ENCODE measurements at regions not wholly inside any gene's neighbourhood (a gene's known extent, or its start where the extent isn't known, plus 50 kb on each side); places are given as distances from the start of the nearest gene placed in this dataset.

GRCh38 chr2:60699617-60700016 lies 56.5 kb upstream of the PAPOLG start:
- POLR2A ChIA-PET: no interaction called here
- CTCF ChIA-PET: no interaction called here

GRCh38 chr2:60706021-60706420 lies 50.0 kb upstream of the PAPOLG start:
- TF ChIP-seq ZNF629 (tag by site-specific recombination; IDR thresholded peaks at IDR 0.05): no peak
- TF ChIP-seq ZNF747 (tag by site-specific recombination; IDR thresholded peaks at IDR 0.05): no peak
- CTCF ChIA-PET: interaction anchor here (0.6 to 2.8 kb wide), 6 partner anchors 12 to 953 kb away, joined by 3 to 18 read pairs (median 8); no protein-coding TSS in a partner anchor

More at GRCh38 chr2:60699617-60700016, 56.5 kb upstream of the PAPOLG start:
- Histone ChIP-seq H3K4me3 (ENCODE audit: low read depth, low read length) (no peak overlapping the region), H3K36me3 (ENCODE audit: control insufficient read depth in 2 of 2, insufficient read depth in 1 of 2, low read length in 2 of 2) (no peaks in the 10 kb centered on the region), H3K9me3 (ENCODE audit: control insufficient read depth, insufficient read depth, low read depth, low read length) (no peaks in the 10 kb centered on the region), H3K4me1 (ENCODE audit: control insufficient read depth, insufficient read depth, low read length) (no peaks in the 10 kb centered on the region), H3K27ac (ENCODE audit: extremely low read depth, low read depth, low read length) (no peak overlapping the region)
- no peak for TF ChIP-seq ZNF280D (tag by site-specific recombination; IDR thresholded peaks at IDR 0.05)
- TF ChIP-seq ZNF558 (tag by site-specific recombination; IDR thresholded peaks at IDR 0.05): no peak
- no peak for TF ChIP-seq AEBP2 (tag by site-specific recombination; IDR thresholded peaks at IDR 0.05; ENCODE audit: borderline replicate concordance)
- no peak for TF ChIP-seq KLF17 (tag by site-specific recombination; IDR thresholded peaks at IDR 0.05)
- peak; percentile 32; the same call in 1 of the 2 replicates for TF ChIP-seq ZNF335 (tag by site-specific recombination; conservative IDR thresholded peaks at IDR 0.05)
- no peak for TF ChIP-seq ZNF133 (tag by site-specific recombination; IDR thresholded peaks at IDR 0.05)
- no peak for TF ChIP-seq RBAK (tag by site-specific recombination; IDR thresholded peaks at IDR 0.05)
- TF ChIP-seq ZBTB17 (tag by site-specific recombination; IDR thresholded peaks at IDR 0.05): no peak
- TF ChIP-seq ZNF112 (tag by site-specific recombination; IDR thresholded peaks at IDR 0.05): no peak

More at GRCh38 chr2:60706021-60706420, 50.0 kb upstream of the PAPOLG start:
- POLR2A ChIA-PET: no interaction called here
- Histone ChIP-seq H3K9me3 (ENCODE audit: control insufficient read depth, insufficient read depth, low read depth, low read length) (no peaks in the 10 kb centered on the region), H3K4me1 (ENCODE audit: control insufficient read depth, insufficient read depth, low read length) (no peaks in the 10 kb centered on the region), H3K36me3 (ENCODE audit: control insufficient read depth in 2 of 2, insufficient read depth in 1 of 2, low read length in 2 of 2) (no peaks in the 10 kb centered on the region), H3K4me3 (ENCODE audit: low read depth, low read length) (no peak overlapping the region), H3K27ac (ENCODE audit: extremely low read depth, low read depth, low read length) (no peak overlapping the region)

Data from HEK293 (cell line).